ENCODE measurements at regions not wholly inside any gene's neighbourhood (a gene's known extent, or its start where the extent isn't known, plus 50 kb on each side); places are given as distances from the start of the nearest gene placed in this dataset.

DNA sequence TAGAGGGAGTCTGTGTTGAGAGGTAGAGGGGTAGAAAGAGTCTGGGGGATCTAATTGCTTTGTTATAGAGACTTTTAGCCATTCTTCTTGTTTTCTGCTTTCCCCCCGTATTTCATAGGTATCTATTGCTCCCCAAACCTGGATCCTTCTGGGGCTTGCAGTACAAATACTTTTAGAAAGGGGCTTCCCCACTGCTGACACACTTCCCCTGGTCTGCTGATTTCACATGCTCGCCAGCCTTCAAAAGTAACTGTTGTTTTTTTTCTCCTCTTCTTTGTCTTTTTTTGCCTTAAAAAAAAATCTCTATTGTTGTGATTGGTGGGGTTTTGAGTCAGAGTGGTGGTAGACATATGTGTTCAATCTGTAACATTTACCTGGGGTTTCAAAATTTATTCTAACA lies 300.6 kb upstream of the AZI2 start:
- no peak for DNase-seq

DNA sequence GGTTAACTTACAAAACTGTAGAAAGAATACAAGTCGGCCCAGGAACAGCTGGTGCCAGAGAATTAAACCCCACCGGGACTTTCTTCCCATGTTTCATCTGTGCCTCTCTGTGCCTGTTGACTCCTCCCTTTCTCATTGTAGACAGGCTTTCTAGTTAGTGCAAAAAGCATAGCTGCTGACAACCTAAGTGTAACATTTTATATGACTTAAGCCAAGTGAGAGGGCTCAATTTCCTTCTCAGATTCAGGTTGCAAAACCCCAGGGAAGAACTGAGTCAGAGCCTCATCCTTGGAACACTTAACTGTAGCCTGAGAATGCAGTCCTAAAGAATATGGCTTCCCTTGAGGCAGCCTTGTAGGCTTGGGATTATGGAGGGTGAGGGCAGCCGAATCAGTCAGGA lies 302.5 kb upstream of the AZI2 start:
- DNase-seq = no peak

DNA sequence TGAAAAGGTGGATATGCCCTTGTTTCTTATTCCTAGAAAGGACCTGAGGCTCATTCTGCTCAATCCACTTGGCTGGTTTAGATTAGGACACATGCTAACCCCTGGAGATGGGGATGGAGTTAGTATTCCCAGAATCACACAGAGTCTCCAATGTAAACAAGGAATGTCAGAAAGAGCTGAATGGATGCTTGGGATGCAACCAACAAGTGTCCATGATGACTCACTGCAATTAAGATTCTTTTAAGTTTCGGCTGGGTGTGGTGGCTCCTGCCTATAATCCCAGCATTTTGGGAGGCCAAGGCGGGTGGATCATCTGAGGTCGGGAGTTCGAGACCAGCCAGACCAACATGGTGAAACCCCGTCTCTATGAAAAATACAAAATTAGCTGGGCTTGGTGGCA lies 315.5 kb upstream of the AZI2 start:
- DNase-seq = no peak

DNA sequence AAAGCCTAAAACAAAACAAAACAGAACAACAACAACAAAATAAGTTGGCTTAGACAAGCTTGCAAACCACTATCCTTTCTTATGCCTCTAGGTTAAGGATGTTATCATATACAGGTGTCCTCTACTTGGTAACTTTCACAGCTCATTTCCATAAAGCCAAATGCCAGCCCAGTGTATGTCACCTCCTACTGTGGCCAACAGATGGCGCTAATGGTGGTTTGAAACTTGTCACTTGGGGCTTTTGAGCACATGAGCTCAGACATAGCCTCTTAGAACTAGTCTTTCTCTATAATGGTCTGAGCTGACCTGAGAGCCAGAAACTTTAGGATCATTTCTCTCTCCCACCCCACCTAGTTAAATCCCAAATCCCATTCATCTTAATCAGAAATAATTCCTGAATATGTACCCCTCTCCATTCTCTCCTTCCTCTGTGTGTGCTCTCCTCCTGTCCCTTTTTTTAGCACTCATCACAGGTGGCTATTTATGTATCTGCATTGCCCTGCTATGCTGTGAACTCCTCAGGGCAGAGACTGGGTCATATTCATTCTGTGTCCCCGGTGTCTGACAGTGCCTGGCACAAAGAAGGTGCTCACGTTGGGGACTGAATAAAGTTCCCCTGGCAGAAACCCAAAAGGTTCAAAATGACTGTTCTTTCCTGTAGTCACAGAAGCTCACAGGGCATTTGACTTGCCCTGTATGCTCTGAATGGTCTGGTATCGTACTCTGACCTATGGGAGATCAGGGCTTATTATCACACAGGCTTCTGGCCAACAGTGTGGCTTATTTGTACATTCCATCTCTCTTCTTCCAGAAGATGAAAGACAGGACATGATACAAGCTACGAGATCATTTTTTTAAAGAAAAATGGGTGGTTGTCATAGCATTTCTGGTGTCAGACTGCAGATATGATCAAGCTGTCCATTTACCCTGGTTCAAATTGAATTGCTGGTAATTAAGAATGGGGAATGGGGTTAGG lies 319.3 kb upstream of the AZI2 start:
- peak; percentile 69 to 75 for DNase-seq

DNA sequence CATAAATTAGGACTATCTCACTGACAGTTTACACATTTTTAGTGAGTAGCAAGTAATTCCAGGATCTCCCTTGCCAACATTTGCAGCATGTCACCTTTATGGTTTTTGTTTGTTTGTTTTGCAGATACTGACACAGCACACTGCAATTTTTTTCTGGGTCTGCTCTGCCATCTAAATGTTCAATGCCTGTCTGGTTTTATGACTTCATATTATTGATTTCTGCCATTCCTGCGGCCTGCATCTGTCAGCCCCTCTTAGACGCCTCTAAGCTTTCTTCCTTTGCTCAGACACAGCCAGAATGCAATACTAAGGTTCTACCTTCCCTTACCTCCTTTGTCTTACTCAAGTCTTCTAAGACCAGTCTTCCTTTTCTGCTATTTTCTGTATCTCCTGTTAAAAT lies 321.2 kb upstream of the AZI2 start:
- no peak for DNase-seq

DNA sequence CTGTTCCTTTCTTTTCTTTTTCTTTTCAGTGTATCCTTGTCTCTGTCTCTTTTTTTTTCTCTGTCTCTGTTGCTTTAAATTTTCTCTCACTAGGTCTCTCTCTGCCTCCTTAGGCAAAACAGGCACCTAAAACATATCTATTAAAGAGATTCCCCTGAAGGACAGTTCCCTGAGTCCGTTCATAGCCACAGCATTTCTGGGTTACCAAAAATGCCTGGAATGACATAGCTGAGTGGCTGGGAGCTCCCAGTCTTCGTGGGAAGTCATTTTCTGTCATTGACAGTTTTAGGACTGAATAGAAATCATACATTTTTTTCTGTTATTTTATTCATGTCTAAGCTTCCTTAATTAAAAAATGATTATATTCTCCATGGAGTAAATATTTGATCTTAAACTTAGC lies 323.8 kb upstream of the AZI2 start:
- DNase-seq = no peak

DNA sequence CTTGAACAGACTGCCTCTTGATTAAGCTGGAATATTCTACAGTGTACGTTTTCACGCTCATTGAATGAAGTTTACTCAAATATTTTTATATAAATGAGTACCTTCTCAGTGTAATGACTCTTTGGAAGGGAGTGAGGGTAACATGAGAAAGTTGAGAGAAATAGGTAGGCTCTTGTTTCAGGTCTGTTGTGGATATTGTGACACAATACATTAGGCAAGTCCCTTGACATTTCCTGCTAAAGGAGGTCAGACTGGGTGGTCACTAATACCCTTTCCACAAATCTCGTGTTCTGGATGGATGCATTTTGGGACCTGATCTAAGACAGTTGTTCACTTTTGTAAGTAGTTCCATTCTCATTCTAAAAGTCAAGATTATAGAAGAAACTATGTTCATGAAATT lies 324.8 kb upstream of the AZI2 start:
- DNase-seq = no peak

DNA sequence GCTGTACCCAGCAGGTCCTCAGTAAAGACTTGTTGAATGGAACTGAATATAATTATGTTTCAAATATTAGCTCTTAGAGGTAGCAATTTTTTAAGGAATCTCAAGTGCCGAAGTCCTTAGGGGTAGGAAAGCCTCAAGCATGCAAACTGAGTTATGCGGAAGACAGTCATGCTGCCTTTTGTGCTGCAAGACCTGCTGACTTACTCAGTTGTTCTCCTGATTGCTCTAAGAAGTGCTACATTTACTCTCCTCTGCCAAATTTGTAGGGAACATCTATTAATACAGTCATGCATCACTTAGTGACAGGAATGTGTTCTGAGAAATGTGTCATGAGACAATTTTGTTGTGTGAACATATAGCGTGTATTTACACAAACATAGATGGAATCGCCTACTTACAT lies 325.6 kb upstream of the AZI2 start:
- no peak for DNase-seq

DNA sequence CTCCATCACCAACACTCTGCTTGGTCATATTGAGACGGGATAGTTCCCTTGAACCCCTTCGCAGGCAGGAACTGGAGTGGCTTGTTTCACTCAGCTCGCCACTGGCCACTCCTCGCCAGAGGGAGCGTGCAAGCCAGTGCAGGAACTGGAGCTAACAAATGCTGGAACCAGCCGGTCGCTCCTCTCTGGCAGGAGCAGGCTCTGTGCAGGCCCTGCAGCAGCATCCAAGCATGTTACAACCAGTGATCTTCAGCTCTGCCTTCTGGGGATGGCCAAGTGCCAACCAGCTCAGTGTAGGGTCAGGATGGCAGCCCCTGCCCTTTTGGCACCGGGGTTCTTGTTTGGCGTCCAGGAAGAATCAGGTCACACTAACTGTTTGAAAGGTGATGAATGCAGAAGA lies 329.0 kb upstream of the AZI2 start:
- DNase-seq = no peak

DNA sequence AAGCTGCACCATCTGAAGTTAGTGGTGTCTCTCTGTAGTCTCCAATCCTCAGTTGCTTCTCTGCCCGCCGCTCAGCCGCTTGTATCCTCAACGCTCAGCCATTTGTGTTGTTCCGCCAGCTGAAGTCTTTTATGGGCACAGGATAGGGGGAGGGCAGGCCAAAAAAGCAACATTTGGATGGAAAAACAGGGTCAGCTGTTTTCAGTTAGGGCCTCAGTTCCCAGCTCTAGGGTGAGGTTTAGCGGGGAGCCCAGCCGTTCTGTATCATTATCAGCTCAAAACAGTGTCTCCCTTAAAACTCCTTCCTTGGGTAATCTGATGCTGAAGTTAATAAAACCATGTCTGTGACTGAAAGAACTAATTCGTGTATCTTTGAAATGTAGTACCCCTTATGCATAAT lies 329.5 kb upstream of the AZI2 start:
- no peak for DNase-seq

DNA sequence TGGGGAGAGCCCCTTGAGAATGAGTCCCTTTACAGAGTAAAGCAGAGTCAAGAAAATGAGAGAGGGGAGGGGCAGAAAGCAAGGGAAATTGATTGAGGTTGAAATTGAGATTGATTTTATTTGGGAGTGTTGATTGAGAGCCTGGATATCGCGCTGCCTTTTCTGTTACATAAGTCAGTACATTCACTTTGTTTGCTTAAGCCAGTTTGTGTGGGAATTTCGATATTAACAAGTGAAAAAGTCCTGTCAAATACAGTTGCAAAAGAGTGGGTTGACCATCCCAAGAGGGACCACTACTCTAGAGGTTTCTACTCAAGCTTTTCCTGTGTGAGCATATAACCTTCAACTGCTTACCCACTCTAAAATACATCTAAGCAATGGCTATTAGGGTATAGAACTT lies 331.4 kb upstream of the AZI2 start:
- DNase-seq = no peak

DNA sequence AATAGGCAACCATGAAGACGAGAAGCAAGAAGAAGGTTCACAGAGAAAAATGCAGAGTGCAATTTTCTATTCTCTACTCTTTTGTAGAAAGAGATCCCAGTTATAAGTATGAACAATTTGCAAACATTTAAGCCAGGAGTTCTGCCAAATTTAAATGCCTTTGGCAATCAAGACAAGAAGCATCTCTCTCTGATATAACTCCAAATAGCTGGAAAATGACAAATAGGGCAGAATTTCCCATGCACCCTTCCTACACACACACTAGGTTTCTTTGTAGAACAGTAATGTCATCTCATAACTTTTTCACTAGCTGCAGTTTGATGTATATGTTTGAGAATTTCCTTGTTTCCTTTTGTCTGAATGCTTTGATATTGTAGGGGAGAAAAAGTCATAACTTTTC lies 333.5 kb upstream of the AZI2 start:
- no peak for DNase-seq

DNA sequence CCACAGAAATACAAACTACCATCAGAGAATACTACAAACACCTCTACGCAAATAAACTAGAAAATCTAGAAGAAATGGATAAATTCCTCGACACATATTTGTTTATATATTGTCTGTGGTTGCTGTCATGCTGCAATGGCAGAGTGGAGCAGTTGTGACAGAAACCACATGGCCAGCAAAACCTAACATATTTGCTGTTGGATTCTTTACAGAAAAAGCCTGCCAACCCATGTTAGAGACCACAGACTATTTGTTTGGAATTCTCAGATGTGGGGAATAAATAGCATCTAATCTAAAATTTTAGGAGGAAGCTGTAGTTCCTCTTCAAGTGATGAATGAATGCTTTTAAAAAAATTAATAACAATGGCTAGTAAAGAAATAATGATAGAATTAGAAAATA lies 341.6 kb upstream of the AZI2 start:
- no peak for DNase-seq

DNA sequence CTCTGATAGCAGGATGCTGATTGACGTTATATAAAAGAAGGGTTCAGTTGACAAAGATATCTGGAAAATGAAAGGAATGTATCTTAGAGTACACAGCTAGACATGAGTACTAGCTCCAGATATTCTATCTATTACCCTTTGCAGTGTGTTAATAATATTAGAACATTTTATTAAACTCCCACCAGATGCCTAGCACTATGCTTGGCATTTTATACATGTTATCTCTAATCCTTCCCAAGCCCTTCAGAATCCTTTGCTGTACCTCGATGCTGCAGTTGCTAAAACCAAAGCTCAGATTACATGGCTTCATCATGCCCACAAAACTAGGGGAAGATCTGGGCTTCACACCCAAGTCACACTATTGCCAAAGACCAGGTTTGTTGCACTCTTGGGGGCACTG lies 350.1 kb upstream of the AZI2 start:
- no peak for DNase-seq

DNA sequence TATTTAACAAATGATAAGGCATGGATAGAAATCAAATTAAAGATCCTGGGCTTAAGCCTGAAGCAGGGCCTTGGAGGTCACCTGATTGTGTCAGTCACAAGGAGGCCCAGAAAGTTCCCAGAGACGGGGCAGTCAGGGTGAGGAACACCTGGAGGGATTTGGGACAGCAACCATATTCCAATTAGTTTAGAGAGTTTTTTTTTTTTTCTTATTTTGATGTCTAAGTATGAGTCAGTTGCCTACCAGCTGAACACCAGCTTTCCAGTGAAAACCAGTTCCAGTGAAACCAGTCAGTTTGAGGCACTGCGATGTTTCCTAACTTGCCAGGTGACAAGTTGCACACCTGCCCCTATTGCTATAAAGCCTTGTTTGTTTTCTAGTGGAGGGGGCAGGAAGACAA lies 350.7 kb upstream of the AZI2 start:
- DNase-seq = no peak

DNA sequence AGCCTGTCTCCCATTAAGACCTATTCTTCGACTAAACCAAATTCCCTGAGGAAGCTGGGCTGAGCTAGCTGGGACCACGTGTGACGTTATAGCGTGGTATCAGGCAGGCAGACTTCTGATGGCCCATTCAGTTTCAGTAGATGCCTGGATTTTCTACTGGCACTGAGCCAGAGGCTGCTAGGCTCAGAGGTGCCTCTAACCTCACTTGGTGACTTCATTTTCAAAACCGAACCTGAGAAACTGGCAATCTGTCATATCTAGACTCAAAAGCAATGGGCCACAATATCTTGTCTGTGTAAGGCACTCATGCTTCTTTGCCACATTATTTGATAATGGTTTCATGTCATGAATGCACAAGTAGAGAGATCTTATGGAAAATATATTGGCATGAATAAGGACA lies 352.1 kb upstream of the AZI2 start:
- DNase-seq = no peak

DNA sequence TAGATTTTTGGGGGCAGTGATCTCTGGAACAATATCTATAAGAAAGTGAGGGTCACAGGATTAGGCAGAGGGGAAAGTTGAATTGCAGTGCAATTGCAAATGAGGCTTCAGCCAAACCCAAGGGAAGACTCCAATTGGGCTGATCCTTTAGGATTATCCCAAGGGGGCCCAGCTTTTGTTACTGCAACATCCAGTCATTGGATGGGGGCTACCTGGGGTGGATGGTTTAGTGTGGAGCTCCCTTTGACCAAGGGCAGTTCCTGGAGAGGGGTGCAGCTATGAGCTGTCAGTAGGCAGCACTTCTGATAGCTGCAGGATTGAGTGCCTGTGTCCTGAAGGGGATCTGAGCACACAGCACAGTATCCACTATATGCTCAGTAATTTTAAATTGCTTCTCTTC lies 355.2 kb upstream of the AZI2 start:
- no peak for DNase-seq

DNA sequence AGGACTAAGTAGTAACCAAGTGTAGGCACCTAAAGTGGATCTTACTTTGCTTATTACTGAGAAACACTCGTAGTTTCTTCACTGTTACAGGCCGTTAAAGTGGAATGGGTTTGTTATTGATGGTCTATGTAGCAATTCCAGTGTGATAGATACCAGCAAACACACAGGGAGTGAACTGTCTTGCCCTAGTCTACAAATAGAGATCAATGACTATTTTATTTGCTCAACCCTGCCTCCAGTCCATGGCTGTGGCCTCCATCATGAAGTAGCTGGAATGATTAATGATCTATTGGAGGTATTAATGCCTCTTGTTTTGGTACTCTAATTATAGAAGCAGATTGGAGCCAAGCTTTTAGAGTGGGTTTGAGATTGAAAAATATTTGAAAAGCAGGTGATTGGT lies 362.7 kb upstream of the AZI2 start:
- no peak for DNase-seq

DNA sequence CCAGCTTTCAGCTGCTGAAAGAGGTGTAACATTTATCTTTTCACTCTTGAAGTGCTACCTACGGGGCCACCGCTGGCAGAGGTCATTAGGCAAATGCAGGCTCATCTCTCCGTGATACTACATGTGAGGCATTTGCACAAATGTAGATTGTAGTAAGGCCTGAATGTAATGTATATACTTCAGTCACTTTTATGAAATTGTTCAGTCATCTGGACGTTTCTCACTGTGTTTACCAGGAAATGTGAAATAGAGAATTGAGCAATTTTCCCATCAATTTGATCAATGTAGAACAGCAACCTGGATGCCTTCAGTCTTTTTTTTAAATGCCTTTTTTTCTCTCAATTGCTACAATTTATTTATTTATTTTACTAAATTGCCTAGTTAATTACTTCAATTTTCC lies 368.3 kb upstream of the AZI2 start:
- DNase-seq = no peak

DNA sequence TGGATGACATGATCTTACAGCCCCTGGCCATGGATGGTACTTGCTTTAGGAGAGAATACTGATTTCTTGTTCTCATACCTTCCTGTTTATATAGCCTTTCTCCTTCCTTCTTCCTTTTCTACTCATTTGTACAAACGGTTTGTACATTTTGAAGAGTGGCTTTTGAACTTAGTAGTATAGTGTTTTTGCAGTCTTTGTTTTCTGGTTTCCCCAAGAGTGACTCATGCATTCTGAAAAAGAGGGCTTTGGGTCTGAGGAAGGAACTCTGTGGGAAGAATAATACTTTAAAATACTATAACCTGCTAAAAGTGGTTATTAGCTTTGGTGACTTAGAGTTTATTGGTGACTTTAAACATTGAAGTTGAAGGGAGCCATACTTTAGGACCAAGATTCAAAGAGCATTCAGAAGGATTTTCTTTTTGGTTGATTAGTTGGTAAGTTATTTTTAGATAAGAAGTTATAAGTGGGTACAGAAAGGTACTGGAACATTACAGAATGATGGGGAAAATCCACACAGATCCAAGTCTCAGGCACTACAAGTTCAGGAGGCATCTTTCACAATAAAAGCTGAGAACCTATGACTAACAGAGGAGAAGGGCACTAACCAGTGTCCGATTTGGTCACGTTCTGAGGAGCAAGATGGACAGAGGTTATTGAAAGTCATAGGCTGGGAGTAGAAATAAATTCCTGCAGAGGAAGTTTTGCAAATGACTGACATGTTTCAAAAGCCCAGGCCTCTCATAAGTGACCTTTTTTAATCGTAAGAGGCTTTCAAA lies 369.6 kb upstream of the AZI2 start:
- no peak for DNase-seq

DNA sequence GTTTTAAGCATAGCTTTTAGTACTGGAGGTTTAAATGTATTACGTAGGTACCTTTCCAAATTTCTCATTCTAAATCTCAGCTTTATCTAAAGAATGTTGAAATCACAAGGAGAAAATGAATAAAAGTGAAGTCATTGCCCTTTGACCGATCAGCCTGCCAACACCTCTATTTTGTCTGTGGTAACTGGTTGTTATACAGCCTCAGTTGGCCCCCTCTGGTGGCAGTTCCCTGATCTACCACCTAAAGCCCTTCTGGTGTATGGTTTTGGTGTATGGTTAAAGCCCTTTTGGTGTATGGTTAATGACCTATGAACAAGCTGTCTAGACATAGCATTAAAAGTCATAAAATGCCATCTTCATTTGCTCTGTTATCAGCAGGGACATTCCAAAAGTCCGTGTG lies 378.2 kb upstream of the AZI2 start:
- DNase-seq = peak; percentile 47 to 70

DNA sequence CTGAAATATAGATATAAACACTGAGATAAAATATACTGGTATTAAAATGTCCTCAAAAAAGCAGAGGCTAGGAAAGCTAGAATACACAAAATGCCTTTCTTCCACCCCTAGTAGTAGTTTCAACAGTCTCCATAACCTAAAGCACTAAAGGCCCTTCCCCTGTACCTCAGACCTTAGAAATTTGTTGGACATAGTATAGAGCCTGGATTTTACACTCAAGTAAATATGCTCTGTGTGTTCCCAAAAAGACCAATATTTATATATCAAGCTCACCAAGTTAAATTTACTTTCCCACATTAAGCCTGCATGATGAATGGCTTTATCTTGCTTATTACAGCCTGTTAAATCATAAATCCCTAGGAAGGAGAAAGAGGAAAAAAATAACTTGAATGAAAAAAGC lies 378.7 kb upstream of the AZI2 start:
- no peak for DNase-seq

DNA sequence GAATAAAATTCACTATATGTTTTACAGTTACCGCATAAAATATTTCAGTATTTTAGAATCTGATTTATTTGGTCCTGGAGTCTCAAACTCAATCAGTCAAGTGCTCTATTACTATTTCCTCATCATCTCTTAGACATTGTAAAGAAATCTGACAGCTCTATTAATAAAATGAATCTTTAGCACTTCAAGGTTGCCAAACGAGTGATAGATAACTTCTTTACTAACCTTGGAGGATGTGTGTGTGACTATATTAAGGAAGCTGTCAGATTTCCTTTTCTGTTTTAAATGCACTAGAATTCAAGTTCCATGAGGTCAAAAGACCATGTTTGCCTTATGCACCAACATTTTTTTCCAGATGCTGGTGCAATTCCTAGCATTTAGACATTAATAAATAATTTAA lies 389.8 kb upstream of the AZI2 start:
- DNase-seq = no peak

DNA sequence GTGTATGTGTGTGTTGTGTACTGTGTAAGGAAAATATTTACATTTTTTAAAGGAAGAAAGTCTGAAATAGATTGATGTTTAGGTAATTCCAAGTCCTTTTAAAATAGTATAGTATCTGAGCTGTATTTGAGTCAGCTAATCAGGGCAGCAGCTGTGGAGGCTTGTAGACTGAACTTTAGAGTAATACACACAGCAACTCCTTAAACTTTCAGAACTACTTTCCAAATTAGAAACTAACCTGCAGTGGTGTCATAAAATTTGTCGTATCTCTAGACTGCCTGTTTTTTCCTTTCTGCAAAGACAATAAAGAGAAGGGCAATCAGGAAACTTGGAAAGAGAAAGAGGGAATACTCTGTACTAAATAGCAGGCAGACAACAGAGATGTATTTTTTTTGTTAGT lies 391.0 kb upstream of the AZI2 start:
- DNase-seq = no peak

Data from Kasumi-1 (cell line).